IMR-90 (cell line): ENCODE measurements at regions not wholly inside any gene's neighbourhood (a gene's known extent, or its start where the extent isn't known, plus 50 kb on each side); places are given as distances from the start of the nearest gene placed in this dataset.
"Not testable (repeated sequence)": the region's sequence is repeated elsewhere in the genome, so short reads cannot be mapped to it uniquely, and the experiment has no call there.

ENCODE experiments used
- ATAC-seq: fragments of 200-7000 bp; cut with Tn5 transposase; 2 replicates; pipeline ENCODE4 v1.9.1; 2020; ENCODE audit warnings: low read depth, mild to moderate bottlenecking, moderate library complexity
- BruUV-seq: library from RNA; stranded (reverse); fragments of 400-500 nt; replicated peaks from 2 replicates; lab custom pipeline; 2021; lab: Mats Ljungman, UMichigan
- CTCF ChIA-PET: fragments of 300-600 bp; formaldehyde crosslinking; extraction: SDS; loops from one replicate; lab custom pipeline; 2021; ENCODE audit warnings: antibody characterized with exemption; lab: Yijun Ruan, JAX
- POLR2A ChIA-PET: fragments of 300-600 bp; sonication (Branson Sonifier 250); formaldehyde crosslinking; loops from one replicate; lab custom pipeline; 2022; ENCODE audit warnings: antibody characterized with exemption; ENCODE audit not compliant: unreplicated experiment; lab: Charles Lee
- DNase-seq: peaks from one replicate; pipeline ENCODE4 v3.0.0; 2013
- H2AFZ ChIP-seq: replicated peaks from 2 replicates; pipeline ENCODE3; 2013; ENCODE audit warnings: low read length, mild to moderate bottlenecking; ENCODE audit not compliant: poor library complexity
- H2AK5ac ChIP-seq: 2 replicates; pipeline ENCODE4 v1.6.1; 2013; ENCODE audit warnings: low read depth, low read length, inconsistent platforms
- H2AK9ac ChIP-seq: replicated peaks from 2 replicates; pipeline ENCODE3; 2013; ENCODE audit warnings: mild to moderate bottlenecking, low read depth, low read length, moderate library complexity; ENCODE audit not compliant: poor library complexity
- H2BK120ac ChIP-seq: 2 replicates; pipeline ENCODE4 v1.6.1; 2013; ENCODE audit warnings: low read depth, low read length, inconsistent platforms
- H2BK15ac ChIP-seq: 3 replicates; pipeline ENCODE4 v1.6.1; 2013; ENCODE audit warnings: low read depth, low read length, inconsistent platforms
- H2BK20ac ChIP-seq: 2 replicates; pipeline ENCODE4 v1.6.1; 2013; ENCODE audit warnings: low read depth, mild to moderate bottlenecking, inconsistent platforms, low read length, moderate library complexity
- H2BK5ac ChIP-seq: 2 replicates; pipeline ENCODE4 v1.6.1; 2013; ENCODE audit warnings: mild to moderate bottlenecking, low read depth, low read length, inconsistent platforms; ENCODE audit not compliant: poor library complexity, severe bottlenecking
- H3K14ac ChIP-seq: replicated peaks from 2 replicates; pipeline ENCODE4 v1.6.1; 2013; ENCODE audit warnings: low read depth, low read length, inconsistent platforms
- H3K18ac ChIP-seq: 2 replicates; pipeline ENCODE4 v1.6.1; 2013; ENCODE audit warnings: low read depth, low read length, control low read depth
- H3K23ac ChIP-seq: 2 replicates; pipeline ENCODE4 v1.6.1; 2013; ENCODE audit warnings: low read depth, low read length, inconsistent platforms
- H3K27ac ChIP-seq: 2 replicates; pipeline ENCODE4 v1.5.1; 2013; ENCODE audit warnings: mild to moderate bottlenecking, control low read depth, low read length; ENCODE audit not compliant: insufficient read depth
- H3K27me3 ChIP-seq: 2 replicates; pipeline ENCODE4 v1.6.1; 2013; ENCODE audit warnings: low read length; ENCODE audit not compliant: control insufficient read depth, insufficient read depth
- H3K36me3 ChIP-seq: 2 replicates; pipeline ENCODE4 v1.6.1; 2013; ENCODE audit warnings: low read length, mixed read lengths; ENCODE audit not compliant: control insufficient read depth, insufficient read depth
- H3K4ac ChIP-seq: 2 replicates; pipeline ENCODE4 v1.6.1; 2013; ENCODE audit warnings: low read depth, low read length, inconsistent platforms
- H3K4me1 ChIP-seq: 2 replicates; pipeline ENCODE4 v1.6.1; 2013; ENCODE audit warnings: low read length, mixed read lengths; ENCODE audit not compliant: control insufficient read depth, insufficient read depth
- H3K4me2 ChIP-seq: 2 replicates; pipeline ENCODE4 v1.6.1; 2013; ENCODE audit warnings: low read depth, mild to moderate bottlenecking, control low read depth, low read length, moderate library complexity
- H3K4me3 ChIP-seq: 2 replicates; pipeline ENCODE4 v1.5.1; 2013; ENCODE audit warnings: low read depth, mild to moderate bottlenecking, control low read depth, low read length, moderate library complexity; ENCODE audit not compliant: insufficient read depth
- H3K56ac ChIP-seq: 2 replicates; pipeline ENCODE4 v1.6.1; 2013; ENCODE audit warnings: low read length, inconsistent platforms; ENCODE audit not compliant: insufficient read depth; ENCODE audit errors: extremely low read depth
- H3K79me1 ChIP-seq, 2 experiments: 2 replicates each; pipeline ENCODE4 v1.6.1; 2013; ENCODE audit warnings: low read length in 2 of 2, inconsistent platforms in 1 of 2, low read depth in 1 of 2
- H3K9ac ChIP-seq: 2 replicates; pipeline ENCODE4 v1.6.1; 2013; ENCODE audit warnings: low read depth, low read length, control low read depth
- H3K9me1 ChIP-seq: 2 replicates; pipeline ENCODE4 v1.6.1; 2013; ENCODE audit warnings: low read length, inconsistent platforms; ENCODE audit not compliant: insufficient read depth
- H3K9me3 ChIP-seq: 2 replicates; pipeline ENCODE4 v1.6.1; 2013; ENCODE audit warnings: low read length; ENCODE audit not compliant: control insufficient read depth, insufficient read depth
- H4K20me1 ChIP-seq: 2 replicates; pipeline ENCODE4 v1.6.1; 2013; ENCODE audit warnings: low read length, inconsistent platforms; ENCODE audit not compliant: insufficient read depth
- H4K5ac ChIP-seq: 2 replicates; pipeline ENCODE4 v1.6.1; 2013; ENCODE audit warnings: mild to moderate bottlenecking, low read depth, low read length, control low read depth
- H4K8ac ChIP-seq, 2 experiments: 2 replicates each; pipeline ENCODE4 v1.6.1; 2013; ENCODE audit warnings: low read depth in 2 of 2, low read length in 2 of 2, control low read depth in 1 of 2, inconsistent platforms in 1 of 2
- H4K91ac ChIP-seq: 2 replicates; pipeline ENCODE4 v1.6.1; 2013; ENCODE audit warnings: low read depth, low read length, inconsistent platforms; ENCODE audit not compliant: insufficient read depth
- whole genome bisulfite sequencing, 2 experiments: methylation state at CpG; one replicate each; pipeline versions ENCODE4 v1.1.5 to v1.1.7; 2013; ENCODE audit warnings: missing lambda C conversion rate in 2 of 2; ENCODE audit not compliant: insufficient read length in 1 of 2; ENCODE audit errors: extremely low coverage in 2 of 2; 5-methylcytosine and 5-hydroxymethylcytosine counted together
- dilution Hi-C: fragments of 300-500 bp; cut with HindIII; formaldehyde crosslinking; loops from one replicate; pipeline ENCODE4 v1.14.3; 2018; ENCODE audit warnings: low sequenced_read_pairs; ENCODE audit not compliant: unreplicated experiment
- in situ Hi-C: fragments of 300-500 bp; cut with MboI; formaldehyde crosslinking; loops from 3 replicates; pipeline ENCODE4 v1.14.3; 2019; ENCODE audit warnings: low sequenced_read_pairs, inconsistent platforms, mixed read lengths
- intact Hi-C: fragments of 100-400 bp; cut with micrococcal nuclease; formaldehyde crosslinking; loops from 2 replicates; pipeline ENCODE4 v1.10.0; 2022

DNA sequence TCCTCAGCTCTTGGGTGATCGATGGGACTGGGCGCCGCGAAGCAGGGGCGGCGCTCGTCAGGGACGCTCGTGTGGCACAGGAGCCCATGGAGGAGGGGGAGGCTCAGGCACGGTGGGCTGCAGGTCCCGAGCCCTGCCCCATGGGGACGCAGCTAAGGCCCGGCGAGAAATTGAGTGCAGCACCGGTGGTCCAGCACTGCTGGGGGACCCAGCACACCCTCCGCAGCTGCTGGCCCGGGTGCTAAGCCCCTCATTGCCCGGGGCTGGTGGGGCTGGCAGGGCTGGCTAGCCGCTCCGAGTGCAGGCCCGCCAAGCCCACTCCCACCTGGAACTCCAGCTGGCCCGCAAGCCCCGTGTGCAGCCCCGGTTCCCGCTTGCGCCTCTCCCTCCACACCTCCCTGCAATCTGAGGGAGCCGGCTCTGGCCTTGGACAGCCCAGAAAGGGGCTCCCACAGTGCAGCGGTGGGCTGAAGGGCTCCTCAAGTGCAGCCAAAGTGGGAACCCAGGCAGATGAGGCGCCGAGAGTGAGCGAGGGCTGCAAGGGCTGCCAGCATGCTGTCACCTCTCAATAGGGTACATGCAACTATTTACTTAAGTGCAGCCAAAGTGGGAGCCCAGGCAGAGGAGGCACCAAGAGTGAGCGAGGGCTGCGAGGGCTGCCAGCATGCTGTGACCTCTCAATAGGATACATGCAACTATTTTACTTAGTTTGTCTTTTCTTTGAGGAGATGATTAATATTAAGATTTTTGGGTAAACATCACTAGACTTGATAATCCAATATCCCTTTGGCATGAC is 619.8 kb upstream of the IGFBP7 start:
- dilution Hi-C loops, H3K9me3 ChIP-seq, H4K20me1 ChIP-seq, H3K4me1 ChIP-seq, H4K91ac ChIP-seq, DNase-seq, H3K27me3 ChIP-seq, BruUV-seq, H3K4me3 ChIP-seq, H2AK5ac ChIP-seq, H3K9me1 ChIP-seq, H4K8ac ChIP-seq, H3K18ac ChIP-seq, H3K4ac ChIP-seq, H3K79me1 ChIP-seq, H2BK120ac ChIP-seq, H4K5ac ChIP-seq, intact Hi-C loops, POLR2A ChIA-PET, H2AK9ac ChIP-seq, H2BK20ac ChIP-seq, H2BK5ac ChIP-seq, H3K14ac ChIP-seq, H3K36me3 ChIP-seq, H2BK15ac ChIP-seq, H3K27ac ChIP-seq, in situ Hi-C loops, CTCF ChIA-PET, H3K23ac ChIP-seq, ATAC-seq, H2AFZ ChIP-seq, H3K4me2 ChIP-seq, H3K56ac ChIP-seq, H3K9ac ChIP-seq: not testable (repeated sequence)
- WGBS, 2 experiments, result 56% methylated on average over 13 of the region's 33 CpGs; no CpG with 5 or more reads in 1 of the 2 experiments
